Testis (tissue), 2 donors: ENCODE measurements at regions not wholly inside any gene's neighbourhood (a gene's known extent, or its start where the extent isn't known, plus 50 kb on each side); places are given as distances from the start of the nearest gene placed in this dataset.

ENCODE experiments used
- DNase-seq: peaks from one replicate; pipeline ENCODE4 v3.0.0-alpha.2; 2019
- H3K27ac ChIP-seq, 2 donors: fragments of 200-600 bp; sonication (generic); one replicate each; pipeline ENCODE4 v1.5.1; 2019
- H3K27me3 ChIP-seq: fragments of 200-600 bp; sonication (generic); one replicate; pipeline ENCODE4 v1.5.1; 2019
- H3K36me3 ChIP-seq: fragments of 200-600 bp; sonication (generic); one replicate; pipeline ENCODE4 v1.5.1; 2017; ENCODE audit warnings: low read depth; ENCODE audit errors: missing control alignments
- H3K4me1 ChIP-seq: fragments of 200-600 bp; sonication (generic); one replicate; pipeline ENCODE4 v1.5.1; 2019
- H3K4me3 ChIP-seq, 2 donors: fragments of 200-600 bp; sonication (generic); one replicate each; pipeline ENCODE4 v1.5.1; 2017 to 2019
- H3K9me3 ChIP-seq: fragments of 200-600 bp; sonication (generic); one replicate; pipeline ENCODE4 v1.5.1; 2017
- POLR2A ChIP-seq: fragments of 450-650 bp; IDR thresholded peaks from one replicate; pipeline ENCODE4 v1.6.1; 2017; ENCODE audit warnings: antibody characterized with exemption, mild to moderate bottlenecking, moderate library complexity
- WGBS, 2 donors: methylation state at CpG; one replicate each; pipeline ENCODE4 v1.1.5; 2018; 5-methylcytosine and 5-hydroxymethylcytosine counted together
- intact Hi-C: fragments of 100-400 bp; cut with DNase I; formaldehyde crosslinking; loops from one replicate; pipeline ENCODE4 v1.15.1; 2023; ENCODE audit warnings: low total_unique reads
- TF ChIP-seq, protein P1 (sequence below), 3 experiments: fragments of 450-650 bp in 2 of 3; fragments of 200-600 bp in 1 of 3; sonication (generic) in 1 of 3; IDR thresholded peaks; one replicate each; pipeline ENCODE4 v1.5.1; 2016 to 2019; ENCODE audit warnings: antibody characterized with exemption in 3 of 3, mild to moderate bottlenecking in 2 of 3, moderate library complexity in 1 of 3

DNA sequence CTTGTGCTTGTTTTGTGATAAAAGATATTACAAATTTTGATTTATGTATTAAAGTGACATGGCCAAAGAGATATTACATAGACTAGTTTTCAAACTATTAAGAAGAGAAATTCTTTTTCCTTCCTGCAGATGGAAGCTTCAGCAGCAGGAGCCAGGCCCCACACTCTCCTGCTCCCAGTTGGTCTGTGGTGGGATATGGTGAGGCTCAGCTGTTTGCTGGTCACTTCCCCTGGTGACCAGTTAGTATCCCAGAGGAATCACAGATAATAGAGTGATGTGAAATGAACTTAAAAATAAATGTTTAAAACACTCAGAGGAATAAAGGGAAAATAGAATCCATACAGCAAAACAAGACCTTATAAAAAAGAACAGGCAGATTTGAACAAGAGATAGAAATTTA is 154.7 kb downstream of the KTN1 start:
- no peak overlapping the region for H3K4me3 ChIP-seq
- H3K27ac ChIP-seq: no peak overlapping the region
- no peaks in the 10 kb centered on the region for H3K36me3 ChIP-seq
- intact Hi-C loops: no loop called here
- no peaks in the 10 kb centered on the region for H3K4me1 ChIP-seq
- no peaks in the 10 kb centered on the region for H3K9me3 ChIP-seq
- no peaks in the 10 kb centered on the region for H3K27me3 ChIP-seq
- TF ChIP-seq, protein P1, sequence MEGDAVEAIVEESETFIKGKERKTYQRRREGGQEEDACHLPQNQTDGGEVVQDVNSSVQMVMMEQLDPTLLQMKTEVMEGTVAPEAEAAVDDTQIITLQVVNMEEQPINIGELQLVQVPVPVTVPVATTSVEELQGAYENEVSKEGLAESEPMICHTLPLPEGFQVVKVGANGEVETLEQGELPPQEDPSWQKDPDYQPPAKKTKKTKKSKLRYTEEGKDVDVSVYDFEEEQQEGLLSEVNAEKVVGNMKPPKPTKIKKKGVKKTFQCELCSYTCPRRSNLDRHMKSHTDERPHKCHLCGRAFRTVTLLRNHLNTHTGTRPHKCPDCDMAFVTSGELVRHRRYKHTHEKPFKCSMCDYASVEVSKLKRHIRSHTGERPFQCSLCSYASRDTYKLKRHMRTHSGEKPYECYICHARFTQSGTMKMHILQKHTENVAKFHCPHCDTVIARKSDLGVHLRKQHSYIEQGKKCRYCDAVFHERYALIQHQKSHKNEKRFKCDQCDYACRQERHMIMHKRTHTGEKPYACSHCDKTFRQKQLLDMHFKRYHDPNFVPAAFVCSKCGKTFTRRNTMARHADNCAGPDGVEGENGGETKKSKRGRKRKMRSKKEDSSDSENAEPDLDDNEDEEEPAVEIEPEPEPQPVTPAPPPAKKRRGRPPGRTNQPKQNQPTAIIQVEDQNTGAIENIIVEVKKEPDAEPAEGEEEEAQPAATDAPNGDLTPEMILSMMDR (IDR thresholded peaks at IDR 0.05): no peak
- no peak for TF ChIP-seq POLR2A
- DNase-seq: no peak

DNA sequence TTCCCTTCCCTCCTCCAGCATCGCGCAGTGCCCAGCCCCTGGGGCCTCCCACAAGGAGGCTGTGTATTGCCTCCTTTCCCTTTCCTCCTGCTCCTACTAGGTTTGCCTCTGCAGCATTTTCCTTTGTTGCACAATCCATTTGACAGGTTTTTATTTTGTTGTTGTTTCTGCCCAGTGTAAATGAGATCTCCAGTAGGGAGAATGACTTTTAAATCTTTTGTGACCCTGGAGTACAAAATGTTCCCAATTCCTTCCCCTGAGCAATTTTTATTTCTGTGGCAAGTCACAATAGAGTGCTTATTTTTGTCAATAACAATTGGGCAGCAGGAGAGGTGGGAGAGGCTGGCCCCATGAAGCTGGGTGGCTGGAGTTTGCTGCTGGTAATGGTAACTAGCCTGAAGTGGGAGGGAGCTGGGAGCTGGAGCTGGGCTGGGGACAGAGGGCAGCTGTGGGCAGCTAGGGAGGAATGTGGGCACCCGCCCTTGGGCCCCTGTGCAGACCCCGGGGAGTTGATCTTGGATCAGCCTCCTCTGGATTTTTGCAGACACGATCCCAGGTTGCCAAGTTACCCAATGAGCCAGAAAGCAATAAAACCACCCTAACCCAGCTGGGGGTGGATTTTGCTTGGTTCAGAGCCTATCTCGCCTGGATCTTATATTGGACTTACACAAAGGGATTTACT is 160.1 kb downstream of the KTN1 start:
- 55 to 56% methylated on average over 6 of the region's 6 CpGs for WGBS, 2 donors
- Histone ChIP-seq H3K27ac (no peak overlapping the region), H3K4me1 (peaks cover 9% of the 10 kb centered on the region), H3K9me3 (no peaks in the 10 kb centered on the region), H3K4me3 (no peak overlapping the region), H3K27me3 (no peaks in the 10 kb centered on the region), H3K36me3 (no peaks in the 10 kb centered on the region)
- no peak for DNase-seq
- TF ChIP-seq, protein P1 (IDR thresholded peaks at IDR 0.05): no peak
- no peak for TF ChIP-seq POLR2A
- intact Hi-C loops: no loop called here

- no peak overlapping the region for H3K4me3 ChIP-seq
- 98 to 100% methylated on average over 3 of the region's 3 CpGs for WGBS, 2 donors
- no peak for DNase-seq
- H3K36me3 ChIP-seq: no peaks in the 10 kb centered on the region
- no peaks in the 10 kb centered on the region for H3K9me3 ChIP-seq
- peaks cover 9% of the 10 kb centered on the region for H3K4me1 ChIP-seq
- TF ChIP-seq POLR2A: no peak
- TF ChIP-seq, protein P1 (IDR thresholded peaks at IDR 0.05): no peak
- intact Hi-C loops: no loop called here
- H3K27ac ChIP-seq: no peak overlapping the region
- no peaks in the 10 kb centered on the region for H3K27me3 ChIP-seq
These were observed 160.6 kb downstream of the KTN1 start for GRCh38 chr14:55740649-55740989.

DNA sequence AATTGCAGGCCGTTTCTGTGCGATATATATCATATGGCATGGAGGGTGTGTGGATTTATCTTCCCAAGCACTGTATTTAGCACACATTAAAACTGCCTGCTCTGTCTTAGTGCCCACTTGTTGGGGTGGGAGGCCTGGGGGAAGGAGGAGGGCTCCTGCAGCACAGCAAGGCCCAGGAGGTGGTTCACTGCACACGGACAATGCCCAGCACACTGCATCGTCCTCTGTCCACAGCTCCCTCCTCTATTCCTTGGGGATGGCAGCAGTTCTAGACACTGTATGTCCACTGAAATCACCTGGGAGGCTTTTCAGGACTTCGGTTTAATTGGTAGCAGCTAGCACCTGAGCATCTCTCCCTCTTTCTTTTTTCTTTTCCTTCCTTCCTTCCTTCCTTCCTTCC is 161.2 kb downstream of the KTN1 start:
- H3K9me3 ChIP-seq: no peaks in the 10 kb centered on the region
- no peaks in the 10 kb centered on the region for H3K36me3 ChIP-seq
- no peaks in the 10 kb centered on the region for H3K27me3 ChIP-seq
- no peak for DNase-seq
- no peak for TF ChIP-seq POLR2A
- TF ChIP-seq, protein P1 (IDR thresholded peaks at IDR 0.05): no peak
- no peak overlapping the region for H3K4me3 ChIP-seq
- no peak overlapping the region for H3K27ac ChIP-seq
- intact Hi-C loops: no loop called here
- H3K4me1 ChIP-seq: peaks cover 9% of the 10 kb centered on the region
- WGBS, 2 donors: 90 to 92% methylated on average over 5 of the region's 5 CpGs

- no peak for DNase-seq
- Histone ChIP-seq H3K27me3 (no peaks in the 10 kb centered on the region), H3K4me3 (no peak overlapping the region), H3K27ac (no peak overlapping the region), H3K4me1 (peaks cover 9% of the 10 kb centered on the region), H3K36me3 (no peaks in the 10 kb centered on the region), H3K9me3 (no peaks in the 10 kb centered on the region)
- intact Hi-C loops: no loop called here
- TF ChIP-seq, protein P1 (IDR thresholded peaks at IDR 0.05): no peak
- no peak for TF ChIP-seq POLR2A
- WGBS, 2 donors: 94 to 97% methylated on average over 6 of the region's 6 CpGs
These were observed 163.5 kb downstream of the KTN1 start for GRCh38 chr14:55743551-55743950.
